IMR-90 (cell line): ENCODE measurements at regions not wholly inside any gene's neighbourhood (a gene's known extent, or its start where the extent isn't known, plus 50 kb on each side); places are given as distances from the start of the nearest gene placed in this dataset.

ENCODE experiments used
- CTCF ChIP-seq: conservative IDR thresholded peaks from 2 replicates; pipeline ENCODE4 v1.5.1; 2012; ENCODE audit warnings: mild to moderate bottlenecking, low read depth, low read length, improper control_type of control experiment
- POLR2A ChIP-seq: IDR thresholded peaks from 2 replicates; pipeline ENCODE4 v1.6.1; 2012; ENCODE audit warnings: mild to moderate bottlenecking, low read depth, low read length

- TF ChIP-seq POLR2A (no peak), CTCF (no peak)
Measured at GRCh38 chr19:29366757-29367156, 153.8 kb upstream of the UQCRFS1 start.
